ENCODE measurements at regions not wholly inside any gene's neighbourhood (a gene's known extent, or its start where the extent isn't known, plus 50 kb on each side); places are given as distances from the start of the nearest gene placed in this dataset.
"Not testable (repeated sequence)": the region's sequence is repeated elsewhere in the genome, so short reads cannot be mapped to it uniquely, and the experiment has no call there.

DNA sequence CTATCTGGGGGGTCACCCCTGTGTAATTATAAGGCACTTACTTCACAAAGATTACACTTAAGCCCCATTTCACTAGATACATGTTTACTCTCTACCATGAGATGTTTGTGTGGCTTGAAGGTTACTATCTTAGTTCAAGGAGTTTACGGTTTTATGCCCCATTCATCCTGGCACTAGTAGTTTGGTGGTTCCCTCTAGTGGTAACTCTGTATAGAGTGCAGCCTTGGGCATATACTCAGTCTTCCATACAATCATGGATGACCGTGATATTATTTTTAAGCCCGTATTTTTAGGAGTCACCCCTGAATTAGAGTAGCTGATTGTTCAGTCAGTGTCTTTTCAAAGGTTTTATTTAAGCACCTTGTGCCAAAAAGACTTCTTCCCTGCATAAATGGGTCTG is 109.9 kb upstream of the FAM47C start:
- peak; percentile 5 for DNase-seq (ENCODE audit: extremely low spot score)
- CTCF ChIA-PET = interaction anchor here (1.0 kb wide), 1 partner anchor 1800 kb away, joined by 3 read pairs; no protein-coding TSS in a partner anchor

DNA sequence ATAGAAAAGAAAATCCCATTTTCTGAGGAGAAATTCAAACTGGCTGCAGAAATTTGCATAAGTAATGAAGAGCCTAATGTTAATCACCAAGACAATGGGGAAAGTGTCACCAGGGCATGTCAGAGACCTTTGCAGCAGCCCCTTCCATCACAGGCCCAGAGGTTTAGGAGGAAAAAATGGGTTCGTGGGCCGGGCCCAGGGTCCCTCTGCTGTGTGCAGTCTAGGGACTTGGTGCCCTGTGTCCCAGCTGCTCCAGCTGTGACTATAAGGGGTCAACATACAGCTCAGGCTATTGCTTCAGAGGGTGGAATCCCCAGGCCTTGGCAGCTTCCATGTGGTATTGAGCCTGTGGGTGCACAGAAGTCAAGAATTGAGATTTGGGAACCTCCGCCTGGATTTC is 103.6 kb upstream of the FAM47C start:
- POLR2A ChIA-PET; CTCF ChIA-PET; DNase-seq (ENCODE audit: extremely low spot score): not testable (repeated sequence)

More for the DNA sequence above, 109.9 kb upstream of the FAM47C start:
- POLR2A ChIA-PET = no interaction called here
- TF ChIP-seq, protein P1, sequence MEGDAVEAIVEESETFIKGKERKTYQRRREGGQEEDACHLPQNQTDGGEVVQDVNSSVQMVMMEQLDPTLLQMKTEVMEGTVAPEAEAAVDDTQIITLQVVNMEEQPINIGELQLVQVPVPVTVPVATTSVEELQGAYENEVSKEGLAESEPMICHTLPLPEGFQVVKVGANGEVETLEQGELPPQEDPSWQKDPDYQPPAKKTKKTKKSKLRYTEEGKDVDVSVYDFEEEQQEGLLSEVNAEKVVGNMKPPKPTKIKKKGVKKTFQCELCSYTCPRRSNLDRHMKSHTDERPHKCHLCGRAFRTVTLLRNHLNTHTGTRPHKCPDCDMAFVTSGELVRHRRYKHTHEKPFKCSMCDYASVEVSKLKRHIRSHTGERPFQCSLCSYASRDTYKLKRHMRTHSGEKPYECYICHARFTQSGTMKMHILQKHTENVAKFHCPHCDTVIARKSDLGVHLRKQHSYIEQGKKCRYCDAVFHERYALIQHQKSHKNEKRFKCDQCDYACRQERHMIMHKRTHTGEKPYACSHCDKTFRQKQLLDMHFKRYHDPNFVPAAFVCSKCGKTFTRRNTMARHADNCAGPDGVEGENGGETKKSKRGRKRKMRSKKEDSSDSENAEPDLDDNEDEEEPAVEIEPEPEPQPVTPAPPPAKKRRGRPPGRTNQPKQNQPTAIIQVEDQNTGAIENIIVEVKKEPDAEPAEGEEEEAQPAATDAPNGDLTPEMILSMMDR (IDR thresholded peaks at IDR 0.05; ENCODE audit: control extremely low read depth, extremely low read depth, low read depth, missing control alignments) = peak; percentile 17

DNA sequence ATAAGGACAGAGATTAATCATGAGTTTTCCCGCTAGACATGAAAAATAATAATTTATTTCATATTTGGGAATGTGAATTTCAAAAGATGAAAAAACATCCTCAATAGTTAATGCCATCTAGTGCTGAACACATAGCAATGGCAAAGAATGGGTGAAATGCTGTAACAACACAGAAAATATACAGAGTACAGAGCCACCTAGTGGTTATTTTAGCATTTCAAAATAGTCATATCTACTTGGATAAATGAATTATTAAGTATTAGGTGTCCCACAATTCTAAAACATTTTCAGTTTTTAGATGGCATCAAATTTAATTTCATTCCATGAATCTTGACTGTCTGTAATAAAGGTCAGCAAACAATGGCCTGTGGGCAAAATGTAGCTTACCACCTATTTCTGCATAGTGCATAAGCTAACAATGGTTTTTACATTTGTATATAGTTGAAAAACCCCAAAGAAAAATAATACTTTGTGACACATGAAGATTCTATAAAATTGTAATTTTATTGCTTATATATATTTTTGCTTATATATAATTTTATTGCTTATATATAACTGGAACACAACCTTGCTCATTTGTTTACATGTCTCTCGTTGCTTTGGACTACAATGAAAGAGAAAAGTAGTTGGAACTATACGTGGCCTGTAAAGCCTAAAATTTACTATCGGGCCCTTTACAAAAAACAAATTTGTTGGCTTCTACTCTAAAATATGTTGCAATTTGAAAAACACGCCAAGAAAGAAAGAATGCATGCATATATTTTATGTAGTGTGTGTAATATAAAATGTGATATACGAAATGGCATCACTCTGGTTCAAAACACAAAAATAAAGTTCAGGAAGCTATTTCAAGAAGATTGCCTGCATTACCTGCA is 99.1 kb upstream of the FAM47C start:
- TF ChIP-seq, protein P1 (IDR thresholded peaks at IDR 0.05; ENCODE audit: control extremely low read depth, extremely low read depth, low read depth, missing control alignments) = peak; percentile 26
- CTCF ChIA-PET = no interaction called here
- POLR2A ChIA-PET = no interaction called here
- peak; percentile 10 for DNase-seq (ENCODE audit: extremely low spot score)

DNA sequence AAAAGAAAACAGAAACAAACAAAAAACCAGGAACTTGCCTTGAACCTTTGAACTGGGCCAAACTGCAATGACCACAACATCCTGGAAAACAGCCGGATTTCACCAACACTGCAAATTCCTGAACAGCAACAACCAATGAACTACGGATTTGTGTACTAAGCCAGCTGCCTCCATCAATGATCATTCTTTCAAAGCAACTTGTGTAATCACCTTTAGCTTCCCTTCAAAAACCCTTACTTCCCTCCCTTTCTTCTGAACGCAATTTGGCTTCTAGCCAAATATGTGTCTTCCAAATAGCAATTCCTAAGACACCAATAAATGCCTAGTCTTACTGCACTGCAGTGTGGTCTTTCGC is 98.5 kb upstream of the FAM47C start:
- ChIA-PET POLR2A (no interaction called here), CTCF (no interaction called here)
- TF ChIP-seq, protein P1 (IDR thresholded peaks at IDR 0.05; ENCODE audit: control extremely low read depth, extremely low read depth, low read depth, missing control alignments) = no peak
- no peak for DNase-seq (ENCODE audit: extremely low spot score)

DNA sequence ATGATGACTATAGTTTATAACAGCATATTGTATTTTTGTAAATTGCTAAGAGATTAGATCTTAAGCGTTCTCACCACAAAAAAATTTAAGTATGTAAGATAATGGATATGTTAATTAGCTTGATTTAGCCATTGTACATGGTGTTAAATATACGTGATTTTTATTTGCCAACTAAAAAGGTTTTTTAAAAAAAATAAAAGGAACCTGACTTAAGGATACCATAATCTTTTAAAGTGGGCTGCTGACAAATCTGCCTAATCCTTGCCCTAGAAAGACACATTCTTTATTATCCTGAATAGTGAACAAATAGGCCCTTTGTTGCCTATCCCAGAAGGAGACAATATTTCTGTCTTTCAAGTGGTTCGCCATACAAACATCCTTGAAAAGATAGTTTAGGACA is 94.6 kb upstream of the FAM47C start:
- CTCF ChIA-PET = no interaction called here
- POLR2A ChIA-PET = no interaction called here
- DNase-seq (ENCODE audit: extremely low spot score) = no peak
- TF ChIP-seq, protein P1 (IDR thresholded peaks at IDR 0.05; ENCODE audit: control extremely low read depth, extremely low read depth, low read depth, missing control alignments) = no peak

DNA sequence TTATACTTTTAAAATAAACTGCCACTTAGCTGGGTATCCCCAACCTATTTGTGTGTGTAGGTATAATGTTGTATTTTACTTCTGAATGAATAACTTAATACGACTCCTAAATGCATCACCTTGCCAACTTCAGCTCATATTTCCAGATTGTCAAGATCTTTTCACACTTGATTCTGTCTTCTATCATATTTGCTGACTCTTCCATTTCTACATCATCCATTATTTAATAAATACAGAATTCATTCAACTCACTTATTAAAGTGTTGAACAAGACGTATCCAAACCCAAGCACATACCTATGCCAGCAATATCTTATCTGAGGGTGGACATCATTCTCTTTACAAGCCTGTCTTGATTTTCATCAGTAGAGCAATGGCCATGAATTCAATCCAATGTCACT is 91.2 kb upstream of the FAM47C start:
- ChIA-PET POLR2A (no interaction called here), CTCF (interaction anchor here (0.9 kb wide), 1 partner anchor 9 kb away, joined by 3 read pairs; no protein-coding TSS in a partner anchor)
- no peak for DNase-seq (ENCODE audit: extremely low spot score)
- TF ChIP-seq, protein P1 (IDR thresholded peaks at IDR 0.05; ENCODE audit: control extremely low read depth, extremely low read depth, low read depth, missing control alignments) = no peak

DNA sequence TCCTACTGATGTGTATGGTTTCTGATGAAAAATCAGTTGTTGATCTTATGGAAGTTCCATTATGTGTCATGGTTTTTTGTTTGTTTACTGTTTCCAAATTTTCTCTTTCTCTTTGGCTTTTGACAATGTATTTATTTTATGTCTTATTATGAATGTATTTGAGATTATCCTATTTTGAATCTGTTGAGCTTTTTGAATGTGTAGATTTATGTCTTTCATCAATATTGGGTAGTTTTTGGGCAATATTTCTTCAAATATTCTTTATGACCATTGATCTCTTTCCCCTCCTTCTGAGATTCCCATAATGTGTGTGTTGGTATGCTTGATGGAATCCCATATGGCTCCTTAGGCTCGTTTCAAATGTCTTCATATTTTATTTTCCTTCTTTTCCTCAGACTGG is 80.5 kb upstream of the FAM47C start:
- TF ChIP-seq, protein P1 (IDR thresholded peaks at IDR 0.05; ENCODE audit: control extremely low read depth, extremely low read depth, low read depth, missing control alignments) = no peak
- no peak for DNase-seq (ENCODE audit: extremely low spot score)
- POLR2A ChIA-PET = no interaction called here
- CTCF ChIA-PET = no interaction called here

Data from GM10248 (cell line).